Activated CD8-positive, alpha-beta memory T cell treated with anti-CD3 and anti-CD28 coated beads, Interleukin-2, amount 50 U/mL, for 1 hour (primary cell): ENCODE measurements at regions not wholly inside any gene's neighbourhood (a gene's known extent, or its start where the extent isn't known, plus 50 kb on each side); places are given as distances from the start of the nearest gene placed in this dataset.

ENCODE experiments used
- DNase-seq: peaks from one replicate; pipeline ENCODE4 v3.0.0-alpha.2; 2020; ENCODE audit errors: extremely low read depth

- no peak for DNase-seq
Observed at GRCh38 chr19:28977826-28978225, 235.1 kb downstream of the UQCRFS1 start.

GRCh38 chr19:28972058-28972852 is 240.7 kb downstream of the UQCRFS1 start:
- DNase-seq: no peak

GRCh38 chr19:28971513-28971912 is 241.4 kb downstream of the UQCRFS1 start:
- DNase-seq: no peak

- no peak for DNase-seq
Observed at GRCh38 chr19:28971049-28971448, 241.9 kb downstream of the UQCRFS1 start.

- DNase-seq: no peak
Observed at GRCh38 chr19:28968721-28969120, 244.2 kb downstream of the UQCRFS1 start.

GRCh38 chr19:28966737-28967399 is 246.1 kb downstream of the UQCRFS1 start:
- DNase-seq: no peak

- no peak for DNase-seq
Observed at GRCh38 chr19:28964500-28964899, 248.5 kb downstream of the UQCRFS1 start.

- no peak for DNase-seq
Observed at GRCh38 chr19:28963486-28964250, 249.3 kb downstream of the UQCRFS1 start.

GRCh38 chr19:28961772-28962500 is 251.0 kb downstream of the UQCRFS1 start:
- DNase-seq: no peak

- no peak for DNase-seq
Observed at GRCh38 chr19:28960986-28961705, 251.8 kb downstream of the UQCRFS1 start.

- DNase-seq: no peak
Observed at GRCh38 chr19:28960586-28960985, 252.4 kb downstream of the UQCRFS1 start.

- DNase-seq: no peak
Observed at GRCh38 chr19:28956961-28957360, 256.0 kb downstream of the UQCRFS1 start.

- DNase-seq: no peak
Observed at GRCh38 chr19:28956421-28956820, 256.5 kb downstream of the UQCRFS1 start.

- DNase-seq: no peak
Observed at GRCh38 chr19:28949535-28949934, 263.4 kb downstream of the UQCRFS1 start.

GRCh38 chr19:28949027-28949426 is 263.9 kb downstream of the UQCRFS1 start:
- no peak for DNase-seq

- no peak for DNase-seq
Observed at GRCh38 chr19:28948566-28948965, 264.4 kb downstream of the UQCRFS1 start.

- no peak for DNase-seq
Observed at GRCh38 chr19:28948026-28948425, 264.9 kb downstream of the UQCRFS1 start.

- DNase-seq: no peak
Observed at GRCh38 chr19:28943651-28944050, 269.3 kb downstream of the UQCRFS1 start.

GRCh38 chr19:28941833-28942232 is 271.1 kb downstream of the UQCRFS1 start:
- DNase-seq: no peak

- DNase-seq: no peak
Observed at GRCh38 chr19:28940751-28941500, 272.0 kb downstream of the UQCRFS1 start.
